ENCODE measurements at regions not wholly inside any gene's neighbourhood (a gene's known extent, or its start where the extent isn't known, plus 50 kb on each side); places are given as distances from the start of the nearest gene placed in this dataset.
"Not testable (repeated sequence)": the region's sequence is repeated elsewhere in the genome, so short reads cannot be mapped to it uniquely, and the experiment has no call there.

DNA sequence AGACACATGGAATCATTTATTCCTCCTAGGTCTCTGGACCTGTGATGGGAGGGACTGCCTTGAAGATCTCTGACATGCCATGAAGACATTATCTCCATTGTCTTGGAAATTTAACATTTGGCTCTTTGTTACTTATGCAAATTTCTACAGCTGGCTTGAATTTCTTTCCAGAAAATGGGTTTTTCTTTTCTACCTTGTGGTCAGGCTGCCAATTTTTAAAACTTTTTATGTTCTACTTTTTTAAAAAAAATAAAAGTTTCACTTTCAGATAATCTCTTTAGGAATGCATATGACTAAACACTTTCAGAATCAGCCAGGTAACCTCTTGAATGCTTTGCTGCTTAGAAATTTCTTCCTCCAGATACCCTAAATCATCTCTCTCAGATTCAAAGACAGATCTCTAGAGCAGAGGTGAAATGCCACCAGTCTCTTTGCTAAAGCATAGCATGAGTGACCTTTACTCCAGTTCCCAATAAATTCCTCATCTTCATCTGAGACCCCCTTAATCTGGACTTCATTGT lies 209.6 kb downstream of the RPRM start:
- FAIRE-seq: no peak
- TF ChIP-seq POLR2A (IDR thresholded peaks at IDR 0.05; ENCODE audit: low read depth, low read length): no peak

GRCh38 chr2:153256876-153257275 lies 221.7 kb downstream of the RPRM start:
- not testable (repeated sequence) for FAIRE-seq; DNase-seq (ENCODE audit: insufficient read length, low spot score)

More for the DNA sequence above, 209.6 kb downstream of the RPRM start:
- no peak for DNase-seq (ENCODE audit: insufficient read length, low spot score)

GRCh38 chr2:153246636-153247035 lies 231.9 kb downstream of the RPRM start:
- DNase-seq (ENCODE audit: insufficient read length, low spot score); FAIRE-seq: not testable (repeated sequence)

GRCh38 chr2:153235516-153235915 lies 243.0 kb downstream of the RPRM start:
- DNase-seq (ENCODE audit: insufficient read length, low spot score) (no peak), FAIRE-seq (no peak)
- TF ChIP-seq POLR2A (IDR thresholded peaks at IDR 0.05; ENCODE audit: low read depth, low read length): no peak

- DNase-seq (ENCODE audit: insufficient read length, low spot score): no peak
- no peak for FAIRE-seq
- TF ChIP-seq POLR2A (IDR thresholded peaks at IDR 0.05; ENCODE audit: low read depth, low read length): no peak
Measured at GRCh38 chr2:153232464-153232863, 246.1 kb downstream of the RPRM start.

DNA sequence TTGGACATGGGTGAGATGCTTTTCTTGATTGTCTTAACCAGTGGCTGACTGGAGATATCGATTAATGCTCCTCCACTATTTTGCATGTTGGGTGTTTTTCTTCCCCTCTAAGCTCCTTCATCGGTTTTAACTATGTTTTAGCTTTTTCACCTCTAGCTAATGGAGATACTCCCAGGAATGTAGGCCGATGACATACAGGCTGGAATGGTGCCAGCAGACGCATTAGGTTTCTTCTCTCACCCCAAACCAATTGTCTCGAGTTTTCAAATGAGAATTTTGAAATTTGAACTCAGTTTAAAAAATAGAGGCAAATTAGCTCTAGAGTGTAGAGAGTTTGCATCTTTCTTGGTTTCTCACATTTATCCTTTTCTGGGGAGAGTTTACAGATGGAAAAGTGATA lies 247.6 kb downstream of the RPRM start:
- no peak for FAIRE-seq
- DNase-seq (ENCODE audit: insufficient read length, low spot score): no peak
- no peak for TF ChIP-seq POLR2A (IDR thresholded peaks at IDR 0.05; ENCODE audit: low read depth, low read length)

- DNase-seq (ENCODE audit: insufficient read length, low spot score): no peak
- no peak for FAIRE-seq
- no peak for TF ChIP-seq POLR2A (IDR thresholded peaks at IDR 0.05; ENCODE audit: low read depth, low read length)
Measured at GRCh38 chr2:153228904-153229303, 249.7 kb downstream of the RPRM start.

DNA sequence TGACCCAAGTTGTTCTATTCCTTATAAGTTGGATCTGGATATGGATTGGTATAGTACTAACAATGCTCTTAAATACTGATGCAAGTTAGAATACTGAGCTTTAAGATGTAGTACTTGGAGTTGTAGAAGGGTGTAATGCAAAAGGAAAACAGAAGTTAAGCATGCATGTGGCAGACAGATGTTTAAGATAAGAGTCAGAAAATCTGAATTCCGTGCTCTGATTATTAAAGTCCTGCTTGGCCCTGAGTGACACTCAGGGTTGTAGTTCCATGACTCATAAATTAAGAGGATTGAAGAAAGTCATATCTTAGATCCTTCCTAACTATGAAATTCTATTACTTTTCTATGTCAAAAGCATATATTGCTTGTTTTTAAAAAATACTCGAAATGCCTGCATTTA lies 250.6 kb downstream of the RPRM start:
- TF ChIP-seq POLR2A (IDR thresholded peaks at IDR 0.05; ENCODE audit: low read depth, low read length): no peak
- DNase-seq (ENCODE audit: insufficient read length, low spot score): no peak
- FAIRE-seq: no peak

DNA sequence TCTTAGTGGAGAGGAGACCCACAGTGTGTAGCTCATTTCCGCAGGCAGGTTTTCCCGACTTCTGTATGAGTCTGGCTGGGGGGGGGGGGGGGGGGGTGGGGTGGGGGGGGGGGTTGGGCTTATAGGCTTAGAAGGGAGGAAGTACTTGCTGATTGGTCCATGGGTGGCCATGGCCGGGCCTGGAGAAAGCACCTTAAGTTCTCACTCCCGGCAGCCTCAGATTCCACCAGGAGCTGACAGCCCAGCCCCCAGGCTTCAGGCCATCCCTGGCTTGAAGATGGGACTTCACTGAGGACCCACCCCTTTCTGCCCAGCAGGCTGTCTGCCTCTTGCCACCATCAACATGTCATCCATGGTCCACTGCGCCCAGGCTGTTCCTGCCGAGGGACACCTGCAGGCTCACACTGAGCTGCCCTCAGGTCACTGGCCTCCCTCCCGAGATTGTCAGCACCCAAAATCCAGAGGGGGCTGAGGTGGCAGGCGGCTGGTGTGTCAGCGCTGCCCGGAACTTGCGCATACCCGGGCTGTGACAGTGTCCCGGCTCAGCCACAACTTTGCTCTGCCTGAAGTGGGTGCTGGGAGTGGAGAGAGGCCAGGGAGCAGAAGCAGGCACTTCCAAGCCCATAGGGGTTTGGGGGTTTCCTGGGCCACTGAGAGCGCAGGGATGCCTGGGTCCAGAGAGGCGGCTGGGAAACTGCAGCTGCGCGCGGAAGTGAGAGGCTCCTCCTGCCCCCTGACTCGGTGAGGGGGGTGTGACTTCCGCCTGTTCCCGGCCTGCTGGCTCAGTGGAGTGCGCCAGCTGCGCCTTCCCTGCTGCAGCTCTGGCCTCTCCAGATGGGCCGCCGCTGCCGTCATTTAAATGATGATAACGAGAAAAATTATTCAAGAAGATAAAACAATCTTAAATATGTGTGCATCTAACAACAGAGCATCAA lies 256.1 kb downstream of the RPRM start:
- no peak for TF ChIP-seq POLR2A (IDR thresholded peaks at IDR 0.05; ENCODE audit: low read depth, low read length)
- DNase-seq (ENCODE audit: insufficient read length, low spot score) (peak; percentile 12), FAIRE-seq (no peak)

DNA sequence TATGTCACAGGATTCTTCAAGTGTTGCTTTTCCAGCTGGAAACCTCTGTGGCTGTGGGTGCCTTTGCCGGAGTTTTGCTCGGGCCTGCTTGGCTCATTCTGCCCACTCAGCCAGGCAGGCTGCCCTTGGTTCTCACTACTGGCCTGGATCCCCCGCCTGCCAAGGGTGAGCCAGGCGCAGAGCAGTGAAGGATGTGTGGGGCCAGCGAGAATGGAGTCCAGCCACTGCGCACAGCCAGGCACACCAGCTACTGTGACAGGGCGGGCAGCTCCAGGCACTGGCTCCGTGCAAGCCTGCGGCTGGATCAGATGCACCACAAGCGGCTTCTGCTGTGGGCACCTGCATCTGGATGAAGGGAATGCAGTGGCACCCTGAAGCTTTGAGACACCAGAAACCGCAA lies 257.1 kb downstream of the RPRM start:
- DNase-seq (ENCODE audit: insufficient read length, low spot score) (no peak), FAIRE-seq (no peak)
- no peak for TF ChIP-seq POLR2A (IDR thresholded peaks at IDR 0.05; ENCODE audit: low read depth, low read length)

DNA sequence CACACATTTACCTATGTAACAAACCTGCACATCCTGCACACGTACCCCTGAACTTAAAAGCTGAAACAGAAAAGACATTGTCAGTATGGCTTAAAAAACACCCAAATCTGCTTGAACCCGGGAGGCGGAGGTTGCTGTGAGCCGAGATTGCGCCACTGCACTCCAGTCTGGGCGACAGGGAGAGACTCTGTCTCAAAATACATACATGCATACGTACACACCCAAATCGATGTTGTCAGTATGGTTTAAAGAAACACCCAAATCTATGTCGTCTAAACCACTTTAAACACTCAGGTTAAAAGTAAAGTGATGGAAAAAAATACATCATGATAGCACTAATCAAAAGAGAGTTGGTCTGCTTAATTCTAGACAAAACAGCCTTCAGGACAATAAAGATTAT lies 257.5 kb downstream of the RPRM start:
- no peak for FAIRE-seq
- no peak for TF ChIP-seq POLR2A (IDR thresholded peaks at IDR 0.05; ENCODE audit: low read depth, low read length)
- DNase-seq (ENCODE audit: insufficient read length, low spot score): no peak

GRCh38 chr2:153218851-153219250 lies 259.7 kb downstream of the RPRM start:
- no peak for FAIRE-seq
- DNase-seq (ENCODE audit: insufficient read length, low spot score): no peak
- TF ChIP-seq POLR2A (IDR thresholded peaks at IDR 0.05; ENCODE audit: low read depth, low read length): no peak

- no peak for FAIRE-seq
- no peak for TF ChIP-seq POLR2A (IDR thresholded peaks at IDR 0.05; ENCODE audit: low read depth, low read length)
- DNase-seq (ENCODE audit: insufficient read length, low spot score): no peak
Measured at GRCh38 chr2:153214337-153214736, 264.2 kb downstream of the RPRM start.

- no peak for FAIRE-seq
- DNase-seq (ENCODE audit: insufficient read length, low spot score): no peak
- TF ChIP-seq POLR2A (IDR thresholded peaks at IDR 0.05; ENCODE audit: low read depth, low read length): no peak
Measured at GRCh38 chr2:153213022-153213421, 265.5 kb downstream of the RPRM start.
